Glutamatergic neuron (in vitro differentiated cells): ENCODE measurements at regions not wholly inside any gene's neighbourhood (a gene's known extent, or its start where the extent isn't known, plus 50 kb on each side); places are given as distances from the start of the nearest gene placed in this dataset.

Source experiments
- DNase-seq: peaks from one replicate; pipeline ENCODE4 v3.0.0; 2022
- H3K27ac Mint-ChIP-seq: one replicate; pipeline ENCODE4 v1.8.0; 2020; ENCODE audit warnings: mild to moderate bottlenecking, mixed read lengths, inconsistent platforms; ENCODE audit not compliant: unreplicated experiment
- H3K27me3 Mint-ChIP-seq: one replicate; pipeline ENCODE4 v1.8.0; 2020; ENCODE audit warnings: mild to moderate bottlenecking, moderate library complexity, mixed read lengths, inconsistent platforms; ENCODE audit not compliant: unreplicated experiment
- H3K36me3 Mint-ChIP-seq: one replicate; pipeline ENCODE4 v1.8.0; 2020; ENCODE audit warnings: mild to moderate bottlenecking, mixed read lengths, inconsistent platforms; ENCODE audit not compliant: unreplicated experiment
- H3K4me1 Mint-ChIP-seq: one replicate; pipeline ENCODE4 v1.8.0; 2020; ENCODE audit warnings: mild to moderate bottlenecking, low read depth, mixed read lengths, inconsistent platforms; ENCODE audit not compliant: unreplicated experiment
- H3K4me3 Mint-ChIP-seq: one replicate; pipeline ENCODE4 v1.8.0; 2020; ENCODE audit warnings: mild to moderate bottlenecking, mixed read lengths, inconsistent platforms; ENCODE audit not compliant: unreplicated experiment
- H3K9me3 Mint-ChIP-seq: one replicate; pipeline ENCODE4 v1.8.0; 2020; ENCODE audit warnings: mild to moderate bottlenecking, moderate library complexity, mixed read lengths, inconsistent platforms; ENCODE audit not compliant: unreplicated experiment
- TF ChIP-seq, protein P1 (sequence below): fragments of 200-600 bp; sonication (generic); IDR thresholded peaks from one replicate; pipeline ENCODE4 v1.5.0; 2021; ENCODE audit not compliant: partially characterized antibody, unreplicated experiment

DNA sequence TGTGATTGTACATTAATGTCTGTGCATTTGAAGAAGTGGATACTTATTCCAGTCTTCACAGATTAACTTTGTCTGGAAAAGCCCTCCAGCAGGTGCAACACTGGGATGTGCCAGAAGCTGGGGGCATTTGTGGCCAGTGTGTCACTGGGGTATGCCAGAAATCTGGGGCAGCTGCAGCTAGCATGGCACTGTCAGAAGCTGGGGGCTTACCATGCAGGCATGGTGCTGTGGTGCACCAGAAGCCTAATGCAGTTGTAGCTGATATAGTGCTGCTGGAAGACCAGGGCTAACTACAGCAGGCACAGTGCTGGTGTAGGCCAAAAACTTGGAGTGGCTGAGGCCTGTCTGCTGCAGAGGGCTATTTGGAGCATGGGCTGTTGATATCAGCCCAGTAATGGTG lies 270.1 kb downstream of the STK31 start:
- peaks cover 11% of the 10 kb centered on the region for H3K36me3 Mint-ChIP-seq
- H3K27me3 Mint-ChIP-seq = no peaks in the 10 kb centered on the region
- no peak for DNase-seq
- TF ChIP-seq, protein P1, sequence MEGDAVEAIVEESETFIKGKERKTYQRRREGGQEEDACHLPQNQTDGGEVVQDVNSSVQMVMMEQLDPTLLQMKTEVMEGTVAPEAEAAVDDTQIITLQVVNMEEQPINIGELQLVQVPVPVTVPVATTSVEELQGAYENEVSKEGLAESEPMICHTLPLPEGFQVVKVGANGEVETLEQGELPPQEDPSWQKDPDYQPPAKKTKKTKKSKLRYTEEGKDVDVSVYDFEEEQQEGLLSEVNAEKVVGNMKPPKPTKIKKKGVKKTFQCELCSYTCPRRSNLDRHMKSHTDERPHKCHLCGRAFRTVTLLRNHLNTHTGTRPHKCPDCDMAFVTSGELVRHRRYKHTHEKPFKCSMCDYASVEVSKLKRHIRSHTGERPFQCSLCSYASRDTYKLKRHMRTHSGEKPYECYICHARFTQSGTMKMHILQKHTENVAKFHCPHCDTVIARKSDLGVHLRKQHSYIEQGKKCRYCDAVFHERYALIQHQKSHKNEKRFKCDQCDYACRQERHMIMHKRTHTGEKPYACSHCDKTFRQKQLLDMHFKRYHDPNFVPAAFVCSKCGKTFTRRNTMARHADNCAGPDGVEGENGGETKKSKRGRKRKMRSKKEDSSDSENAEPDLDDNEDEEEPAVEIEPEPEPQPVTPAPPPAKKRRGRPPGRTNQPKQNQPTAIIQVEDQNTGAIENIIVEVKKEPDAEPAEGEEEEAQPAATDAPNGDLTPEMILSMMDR = no peak
- H3K9me3 Mint-ChIP-seq = peaks cover 4% of the 10 kb centered on the region
- no peak overlapping the region for H3K4me3 Mint-ChIP-seq
- H3K4me1 Mint-ChIP-seq = no peaks in the 10 kb centered on the region
- H3K27ac Mint-ChIP-seq = no peak overlapping the region

DNA sequence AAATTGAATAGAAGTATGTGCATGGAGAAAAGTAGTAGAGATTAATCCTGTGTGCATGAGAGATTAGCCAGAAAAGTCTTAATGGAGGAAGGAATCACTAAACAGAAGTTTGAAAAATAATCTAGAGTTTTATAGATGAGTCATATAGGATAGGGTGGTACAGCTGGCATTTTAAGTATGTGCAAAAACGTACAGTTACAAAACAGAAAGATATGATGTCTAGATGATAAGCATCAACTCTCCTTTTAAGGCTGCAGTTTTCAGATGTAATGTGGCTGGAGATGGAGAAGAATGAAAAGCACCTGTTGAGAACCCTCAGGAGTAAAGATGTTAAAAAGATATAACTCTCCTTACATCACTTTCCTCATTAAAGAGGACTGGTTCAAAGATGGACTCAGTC lies 271.3 kb downstream of the STK31 start:
- TF ChIP-seq, protein P1 = no peak
- H3K4me3 Mint-ChIP-seq = no peak overlapping the region
- no peaks in the 10 kb centered on the region for H3K4me1 Mint-ChIP-seq
- H3K27ac Mint-ChIP-seq = no peak overlapping the region
- H3K36me3 Mint-ChIP-seq = peaks cover 7% of the 10 kb centered on the region
- H3K9me3 Mint-ChIP-seq = peaks cover 6% of the 10 kb centered on the region
- no peaks in the 10 kb centered on the region for H3K27me3 Mint-ChIP-seq
- no peak for DNase-seq

DNA sequence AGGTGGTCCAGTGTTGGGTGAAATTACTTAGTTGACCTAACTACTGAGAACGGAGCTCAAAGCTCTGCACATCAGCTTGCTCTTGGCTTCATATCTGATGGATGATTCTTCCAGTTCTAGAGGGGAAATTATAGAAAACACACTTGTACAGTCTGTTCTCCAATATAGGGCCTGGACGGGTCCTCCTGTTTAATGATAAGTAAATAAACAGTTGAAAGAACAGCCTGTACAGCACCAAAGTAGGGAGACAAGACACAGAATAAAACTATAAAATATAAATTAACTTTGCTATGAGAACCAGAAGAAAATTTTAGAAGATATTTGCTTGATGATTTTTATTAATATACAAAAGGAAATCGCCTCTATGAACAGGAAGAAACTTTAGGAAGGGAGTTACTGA lies 271.7 kb downstream of the STK31 start:
- TF ChIP-seq, protein P1 = no peak
- no peak overlapping the region for H3K27ac Mint-ChIP-seq
- peaks cover 7% of the 10 kb centered on the region for H3K36me3 Mint-ChIP-seq
- peaks cover 6% of the 10 kb centered on the region for H3K9me3 Mint-ChIP-seq
- no peak for DNase-seq
- H3K4me3 Mint-ChIP-seq = no peak overlapping the region
- no peaks in the 10 kb centered on the region for H3K4me1 Mint-ChIP-seq
- no peaks in the 10 kb centered on the region for H3K27me3 Mint-ChIP-seq

DNA sequence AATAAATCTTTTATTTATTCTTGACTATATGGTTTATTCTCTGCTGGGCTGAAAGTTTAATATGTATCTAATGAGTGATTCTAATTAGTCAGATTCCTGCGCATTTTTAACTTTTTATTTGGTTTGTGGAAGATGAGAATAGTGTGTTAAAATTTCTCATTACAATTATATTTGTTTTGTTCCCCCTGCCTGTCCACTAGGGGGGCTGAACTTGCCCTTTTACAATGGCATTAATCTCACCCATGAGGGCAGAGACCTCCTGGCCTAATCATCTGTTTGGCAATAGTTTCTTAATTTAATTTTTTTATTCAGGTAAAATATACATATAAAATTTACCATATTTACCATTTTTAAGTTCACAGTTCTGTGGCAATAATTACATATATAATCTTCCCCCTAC lies 278.5 kb upstream of the NPY start:
- no peaks in the 10 kb centered on the region for H3K4me1 Mint-ChIP-seq
- H3K36me3 Mint-ChIP-seq = no peaks in the 10 kb centered on the region
- TF ChIP-seq, protein P1 = no peak
- H3K27me3 Mint-ChIP-seq = no peaks in the 10 kb centered on the region
- peaks cover 2% of the 10 kb centered on the region for H3K9me3 Mint-ChIP-seq
- H3K4me3 Mint-ChIP-seq = no peak overlapping the region
- no peak for DNase-seq
- no peak overlapping the region for H3K27ac Mint-ChIP-seq

DNA sequence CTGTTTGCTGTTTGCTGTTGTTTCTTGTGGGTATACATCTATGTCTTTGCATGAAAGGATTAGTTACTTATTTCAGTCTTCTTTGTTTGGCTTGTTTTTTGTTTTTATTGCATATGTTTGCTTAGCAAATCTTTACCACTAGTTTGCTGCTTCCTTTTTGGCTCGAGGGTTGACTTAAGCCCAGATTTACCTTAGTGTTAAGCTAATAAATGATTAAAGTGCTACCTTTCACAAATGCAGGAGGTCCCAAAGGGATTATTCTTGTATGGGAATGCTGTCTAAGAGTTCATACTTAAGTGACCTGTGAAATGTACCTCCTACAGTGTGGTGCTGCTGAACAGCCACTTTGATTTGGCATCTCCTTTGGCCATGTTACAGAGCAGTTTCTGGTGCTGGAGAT lies 273.5 kb upstream of the NPY start:
- Mint-ChIP-seq H3K36me3 (no peaks in the 10 kb centered on the region), H3K4me3 (no peak overlapping the region), H3K4me1 (no peaks in the 10 kb centered on the region), H3K9me3 (peaks cover 2% of the 10 kb centered on the region), H3K27me3 (no peaks in the 10 kb centered on the region), H3K27ac (no peak overlapping the region)
- DNase-seq = no peak
- TF ChIP-seq, protein P1 = no peak
